NCI-H2227 treated with DMSO at 0.1 percent for 48 hours (cell line): ENCODE measurements at regions not wholly inside any gene's neighbourhood (a gene's known extent, or its start where the extent isn't known, plus 50 kb on each side); places are given as distances from the start of the nearest gene placed in this dataset.
A peak's percentile ranks its signal among the peaks of the same experiment; 100 is the strongest.
"Not testable (repeated sequence)": the region's sequence is repeated elsewhere in the genome, so short reads cannot be mapped to it uniquely, and the experiment has no call there.

Experiments
- DNase-seq: peaks from one replicate; lab custom pipeline; 2025; lab: John Stamatoyannopoulos, UW

GRCh38 chr14:52202151-52202550, 65.3 kb upstream of the PTGDR start:
- DNase-seq = no peak

- no peak for DNase-seq
Observed at GRCh38 chr14:52190337-52190931, 77.1 kb upstream of the PTGDR start.

GRCh38 chr14:52189325-52189724, 78.2 kb upstream of the PTGDR start:
- DNase-seq = no peak

DNA sequence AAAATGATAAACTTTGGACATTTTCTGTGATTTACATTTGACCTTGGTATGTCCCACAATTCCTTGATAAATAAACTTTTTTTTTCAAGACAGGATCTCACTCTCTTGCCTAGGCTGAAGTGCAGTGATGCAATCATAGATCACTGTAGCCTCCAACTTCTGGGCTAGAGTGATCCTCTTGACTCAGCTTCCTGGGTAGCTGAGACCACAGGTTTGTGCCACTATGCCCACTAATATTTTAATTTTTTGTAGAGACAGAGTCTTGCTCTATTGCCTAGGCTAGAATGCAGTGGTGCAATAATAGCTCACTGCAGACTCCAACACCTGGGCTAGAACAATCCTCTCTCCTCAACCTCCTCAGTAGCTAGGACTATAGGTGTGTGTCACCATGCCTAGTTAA, 79.1 kb upstream of the PTGDR start:
- DNase-seq = no peak

GRCh38 chr14:52185178-52185577, 82.3 kb upstream of the PTGDR start:
- DNase-seq = no peak

GRCh38 chr14:52182853-52183252, 84.6 kb upstream of the PTGDR start:
- no peak for DNase-seq

DNA sequence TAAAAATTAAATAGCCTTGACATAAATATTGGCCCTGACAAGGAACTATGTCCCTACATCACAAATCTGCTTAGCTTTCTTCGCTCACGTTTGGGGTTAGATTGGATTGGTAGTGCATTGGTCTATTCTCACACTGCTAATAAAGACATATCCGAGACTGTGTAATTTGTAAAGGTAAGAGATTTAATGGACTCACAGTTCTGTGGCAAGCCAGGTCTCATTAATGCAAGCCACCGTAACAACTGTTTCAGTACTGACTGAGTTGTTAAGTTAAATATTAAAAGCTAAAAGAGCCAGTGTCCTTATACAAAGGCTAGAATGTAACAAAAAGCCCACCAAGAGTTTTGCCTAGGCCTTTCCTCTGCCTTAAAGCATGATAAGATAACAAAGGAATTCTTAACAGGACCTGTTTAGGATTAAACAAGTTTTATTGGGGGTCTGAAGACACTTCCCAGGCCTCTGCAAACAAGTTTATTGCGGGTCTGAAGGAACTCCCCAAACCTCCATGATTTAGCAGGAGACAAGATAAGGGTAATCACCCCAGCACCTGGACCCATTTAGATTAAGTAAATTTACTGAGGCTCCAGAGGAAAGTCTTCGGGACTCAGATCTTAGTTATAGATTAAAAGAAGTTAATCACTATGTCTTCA, 88.2 kb upstream of the PTGDR start:
- DNase-seq = no peak

- no peak for DNase-seq
Observed at GRCh38 chr14:52175982-52176502, 91.5 kb upstream of the PTGDR start.

GRCh38 chr14:52171932-52172331, 95.6 kb upstream of the PTGDR start:
- not testable (repeated sequence) for DNase-seq

DNA sequence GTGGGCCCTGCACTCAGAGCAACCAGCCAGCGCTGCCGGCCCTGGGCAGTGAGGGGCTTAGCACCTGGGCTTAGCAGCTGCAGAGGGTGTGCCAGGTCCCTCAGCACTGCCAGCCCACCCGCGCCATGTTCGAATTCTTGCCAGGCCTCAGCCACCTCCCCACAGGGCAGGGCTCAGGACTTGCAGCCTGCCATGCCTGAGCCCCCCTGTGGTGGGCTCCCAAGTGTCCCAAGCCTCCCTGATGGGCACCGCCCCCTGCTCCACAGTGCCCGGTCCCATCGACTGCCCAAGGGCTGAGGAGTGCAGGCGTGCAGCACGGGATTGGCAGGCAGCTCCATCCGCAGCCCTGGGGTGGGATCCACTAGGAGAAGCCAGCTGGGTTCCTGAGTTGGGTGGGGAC, 98.0 kb upstream of the NID2 start:
- DNase-seq = no peak

- no peak for DNase-seq
Observed at GRCh38 chr14:52155651-52156213, 86.9 kb upstream of the NID2 start.

DNA sequence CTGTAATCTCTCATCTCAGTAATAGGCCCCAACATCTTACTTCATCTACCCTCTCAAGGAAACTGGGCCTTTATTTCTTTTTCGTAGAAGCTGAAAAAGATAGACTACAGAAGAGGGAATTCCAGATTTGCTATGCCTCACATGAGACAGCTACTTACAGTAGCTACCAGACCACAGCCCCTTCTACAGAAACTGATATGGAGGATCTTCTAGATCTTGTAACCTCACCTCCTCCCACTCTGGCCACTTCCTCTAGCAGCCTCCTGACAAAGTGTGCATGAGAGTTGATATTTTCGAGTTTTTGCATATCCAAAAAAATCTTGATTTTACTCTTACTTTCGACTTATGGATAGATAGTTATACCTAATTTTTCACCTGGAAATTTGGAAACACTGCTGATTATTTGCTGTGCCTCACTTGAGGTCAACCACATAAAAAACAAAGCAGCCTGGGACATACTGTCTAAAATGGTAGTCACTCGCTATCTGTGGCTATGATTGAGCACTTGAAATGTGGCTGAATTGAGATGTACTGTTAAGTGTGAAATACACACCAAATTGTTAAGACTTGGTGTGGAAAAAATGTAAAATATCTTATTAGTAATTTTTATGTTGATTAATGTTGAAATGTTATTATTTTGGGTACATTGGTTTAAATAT, 86.3 kb upstream of the NID2 start:
- DNase-seq = no peak

- DNase-seq = no peak
Observed at GRCh38 chr14:52153939-52154338, 85.1 kb upstream of the NID2 start.

DNA sequence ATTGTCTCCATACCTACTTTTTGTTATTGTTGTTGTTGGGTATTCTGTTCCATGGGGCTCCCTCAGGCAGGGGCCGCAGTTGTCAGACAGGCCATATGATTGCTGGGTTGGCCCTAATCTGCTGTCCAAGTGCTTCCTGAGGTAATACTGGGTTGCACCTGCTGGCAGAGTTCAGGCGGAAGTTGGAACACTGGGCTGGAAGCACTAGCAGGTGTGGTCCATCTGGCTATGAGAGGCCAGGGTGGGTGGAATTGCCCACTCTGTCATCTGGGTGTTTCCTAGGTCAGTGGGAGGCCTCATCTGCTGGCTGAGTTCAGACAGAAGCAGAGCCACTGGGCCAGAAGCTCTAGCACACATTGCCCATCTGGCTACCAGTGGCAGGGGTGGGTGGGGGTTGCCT, 81.3 kb upstream of the NID2 start:
- DNase-seq = no peak

- DNase-seq = no peak
Observed at GRCh38 chr14:52148371-52148770, 79.5 kb upstream of the NID2 start.

- no peak for DNase-seq
Observed at GRCh38 chr14:52146504-52146903, 77.6 kb upstream of the NID2 start.

- not testable (repeated sequence) for DNase-seq
Observed at GRCh38 chr14:52144099-52144498, 75.2 kb upstream of the NID2 start.

DNA sequence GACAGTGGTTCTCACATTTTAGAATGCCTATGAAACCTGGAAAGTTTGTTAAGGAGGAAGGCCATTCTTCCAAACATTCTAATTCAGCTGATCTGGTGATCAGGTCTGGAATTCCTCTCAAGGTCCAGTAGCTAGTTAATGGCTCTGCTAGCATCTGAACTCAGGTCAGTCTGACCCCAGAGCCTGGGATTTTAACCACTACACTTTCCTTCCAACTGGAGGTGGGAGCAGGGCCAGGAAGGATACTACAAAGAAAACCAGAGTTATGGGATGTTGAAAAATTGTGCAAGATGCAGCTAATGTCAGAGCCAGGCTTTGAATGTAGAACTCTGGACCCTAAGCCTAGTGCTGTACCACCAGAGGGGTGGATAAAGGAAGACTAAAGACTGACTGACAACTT, 73.6 kb upstream of the NID2 start:
- no peak for DNase-seq

DNA sequence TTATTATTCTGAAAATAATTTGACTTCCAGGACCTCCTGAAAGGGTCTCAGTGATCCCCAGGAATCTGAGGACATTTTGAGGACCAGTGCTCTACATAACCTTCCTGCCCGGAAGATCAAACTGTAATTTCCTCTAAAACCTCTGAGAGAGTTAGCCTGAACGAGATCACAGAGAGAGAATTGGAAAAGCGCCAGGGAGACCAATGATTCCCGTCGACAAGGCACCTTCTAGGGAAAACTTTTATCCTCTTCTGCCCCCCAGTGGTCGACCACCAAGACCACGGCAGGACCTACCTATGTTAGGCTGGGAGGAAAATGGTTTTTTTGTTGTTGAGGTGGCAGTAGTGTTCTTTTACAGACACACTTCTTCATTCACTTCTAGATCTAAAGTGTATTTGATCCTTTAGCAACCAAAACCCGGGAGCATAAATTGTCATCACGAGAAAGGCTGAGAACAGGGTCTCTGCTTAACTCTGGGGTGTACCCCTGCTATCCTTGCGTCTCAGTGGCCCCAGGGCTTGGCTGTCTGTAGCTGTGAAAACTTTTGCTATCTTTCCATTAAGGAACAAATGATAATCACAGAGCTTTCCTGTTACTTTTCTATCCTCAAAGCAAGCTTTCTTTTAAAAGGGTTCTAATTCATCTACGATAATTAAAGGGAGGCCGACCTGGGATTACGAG, 62.9 kb upstream of the NID2 start:
- DNase-seq = peak; percentile 47

GRCh38 chr14:52129721-52130120, 60.9 kb upstream of the NID2 start:
- DNase-seq = no peak

DNA sequence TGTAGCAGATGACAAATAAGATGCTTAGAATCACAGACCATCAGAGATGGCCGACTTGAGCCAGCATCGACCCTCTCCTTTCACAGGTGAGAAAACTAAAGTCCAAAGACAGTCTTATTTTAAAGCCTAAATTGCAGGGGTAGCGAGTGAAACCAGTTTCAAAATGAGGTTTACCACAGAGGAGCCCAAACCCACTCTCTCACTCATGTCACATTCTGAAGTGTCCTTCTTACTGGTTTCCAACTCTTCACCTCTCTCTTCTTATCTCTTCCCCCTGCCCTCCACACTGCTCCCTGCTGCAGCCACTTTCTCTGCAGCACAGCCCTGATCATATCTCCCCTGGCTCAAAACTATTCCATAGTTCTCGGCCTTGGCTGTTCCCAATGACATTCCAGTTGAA, 57.0 kb upstream of the NID2 start:
- no peak for DNase-seq
